NB4 (cell line): ENCODE measurements at regions not wholly inside any gene's neighbourhood (a gene's known extent, or its start where the extent isn't known, plus 50 kb on each side); places are given as distances from the start of the nearest gene placed in this dataset.

Experiments
- POLR2A ChIP-seq: IDR thresholded peaks from 2 replicates; pipeline ENCODE4 v1.6.1; 2011; ENCODE audit warnings: mild to moderate bottlenecking; ENCODE audit not compliant: insufficient read length; ENCODE audit errors: extremely low read depth
- TF ChIP-seq, protein P1 (sequence below): IDR thresholded peaks from one replicate; pipeline ENCODE4 v1.5.1; 2012; ENCODE audit warnings: low read depth, low read length

- TF ChIP-seq, protein P1, sequence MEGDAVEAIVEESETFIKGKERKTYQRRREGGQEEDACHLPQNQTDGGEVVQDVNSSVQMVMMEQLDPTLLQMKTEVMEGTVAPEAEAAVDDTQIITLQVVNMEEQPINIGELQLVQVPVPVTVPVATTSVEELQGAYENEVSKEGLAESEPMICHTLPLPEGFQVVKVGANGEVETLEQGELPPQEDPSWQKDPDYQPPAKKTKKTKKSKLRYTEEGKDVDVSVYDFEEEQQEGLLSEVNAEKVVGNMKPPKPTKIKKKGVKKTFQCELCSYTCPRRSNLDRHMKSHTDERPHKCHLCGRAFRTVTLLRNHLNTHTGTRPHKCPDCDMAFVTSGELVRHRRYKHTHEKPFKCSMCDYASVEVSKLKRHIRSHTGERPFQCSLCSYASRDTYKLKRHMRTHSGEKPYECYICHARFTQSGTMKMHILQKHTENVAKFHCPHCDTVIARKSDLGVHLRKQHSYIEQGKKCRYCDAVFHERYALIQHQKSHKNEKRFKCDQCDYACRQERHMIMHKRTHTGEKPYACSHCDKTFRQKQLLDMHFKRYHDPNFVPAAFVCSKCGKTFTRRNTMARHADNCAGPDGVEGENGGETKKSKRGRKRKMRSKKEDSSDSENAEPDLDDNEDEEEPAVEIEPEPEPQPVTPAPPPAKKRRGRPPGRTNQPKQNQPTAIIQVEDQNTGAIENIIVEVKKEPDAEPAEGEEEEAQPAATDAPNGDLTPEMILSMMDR: no peak
- no peak for TF ChIP-seq POLR2A
Measured at GRCh38 chr10:20670579-20670978, 226.5 kb downstream of the NEBL start.
